ENCODE measurements at regions not wholly inside any gene's neighbourhood (a gene's known extent, or its start where the extent isn't known, plus 50 kb on each side); places are given as distances from the start of the nearest gene placed in this dataset.

- Mint-ChIP-seq H3K4me3 (no peak overlapping the region), H3K27ac (no peak overlapping the region), H3K27me3 (peaks cover 5 to 13% of the 10 kb centered on the region in 2 donors), H3K4me1 (ENCODE audit: low read depth in 2 of 2) (no peaks in the 10 kb centered on the region), H3K36me3 (ENCODE audit: insufficient read depth) (no peaks in the 10 kb centered on the region), H3K9me3 (no peaks in the 10 kb centered on the region)
- DNase-seq (no peak), ATAC-seq (replicated peaks) (no peak)
Measured at GRCh38 chr5:158538506-158539074, 561.1 kb downstream of the EBF1 start.

- Mint-ChIP-seq H3K36me3 (ENCODE audit: insufficient read depth) (no peaks in the 10 kb centered on the region), H3K4me1 (ENCODE audit: low read depth in 2 of 2) (no peaks in the 10 kb centered on the region), H3K27me3 (peaks cover 5 to 13% of the 10 kb centered on the region in 2 donors), H3K27ac (no peak overlapping the region), H3K9me3 (no peaks in the 10 kb centered on the region), H3K4me3 (no peak overlapping the region)
- ATAC-seq (replicated peaks) (no peak), DNase-seq (no peak)
Measured at GRCh38 chr5:158537366-158537765, 562.4 kb downstream of the EBF1 start.

GRCh38 chr5:158534203-158534602 lies 565.5 kb downstream of the EBF1 start:
- H3K4me3 Mint-ChIP-seq = no peak overlapping the region
- no peaks in the 10 kb centered on the region for H3K36me3 Mint-ChIP-seq (ENCODE audit: insufficient read depth)
- H3K4me1 Mint-ChIP-seq (ENCODE audit: low read depth in 2 of 2) = no peaks in the 10 kb centered on the region
- DNase-seq (no peak), ATAC-seq (replicated peaks) (no peak)
- H3K9me3 Mint-ChIP-seq = no peaks in the 10 kb centered on the region
- peaks cover 4 to 5% of the 10 kb centered on the region in 2 donors for H3K27me3 Mint-ChIP-seq
- H3K27ac Mint-ChIP-seq = no peak overlapping the region

GRCh38 chr5:158532739-158533138 lies 567.0 kb downstream of the EBF1 start:
- Mint-ChIP-seq H3K27me3 (peaks cover 0 to 1% of the 10 kb centered on the region in 2 donors), H3K4me1 (ENCODE audit: low read depth in 2 of 2) (no peaks in the 10 kb centered on the region), H3K27ac (no peak overlapping the region), H3K36me3 (ENCODE audit: insufficient read depth) (no peaks in the 10 kb centered on the region), H3K9me3 (peaks cover 0 to 1% of the 10 kb centered on the region in 2 donors), H3K4me3 (no peak overlapping the region)
- DNase-seq (no peak), ATAC-seq (replicated peaks) (no peak)

- Mint-ChIP-seq H3K4me3 (no peak overlapping the region), H3K36me3 (ENCODE audit: insufficient read depth) (no peaks in the 10 kb centered on the region), H3K27ac (no peak overlapping the region), H3K27me3 (no peaks in the 10 kb centered on the region), H3K4me1 (ENCODE audit: low read depth in 2 of 2) (no peaks in the 10 kb centered on the region), H3K9me3 (peaks cover 0 to 1% of the 10 kb centered on the region in 2 donors)
- no peak for DNase-seq
- no peak for ATAC-seq (replicated peaks)
Measured at GRCh38 chr5:158531860-158532259, 567.9 kb downstream of the EBF1 start.

- peaks cover 0 to 1% of the 10 kb centered on the region in 2 donors for H3K9me3 Mint-ChIP-seq
- DNase-seq = no peak
- H3K4me1 Mint-ChIP-seq (ENCODE audit: low read depth in 2 of 2) = no peaks in the 10 kb centered on the region
Measured at GRCh38 chr5:158530115-158530514, 569.6 kb downstream of the EBF1 start.

GRCh38 chr5:158529454-158529853 lies 570.3 kb downstream of the EBF1 start:
- no peak for ATAC-seq (replicated peaks)
- DNase-seq = no peak
- no peak overlapping the region for H3K4me3 Mint-ChIP-seq
- H3K27me3 Mint-ChIP-seq = no peaks in the 10 kb centered on the region
- H3K27ac Mint-ChIP-seq = no peak overlapping the region
- H3K4me1 Mint-ChIP-seq (ENCODE audit: low read depth in 2 of 2) = no peaks in the 10 kb centered on the region
- peaks cover 0 to 1% of the 10 kb centered on the region in 2 donors for H3K9me3 Mint-ChIP-seq
- H3K36me3 Mint-ChIP-seq (ENCODE audit: insufficient read depth) = no peaks in the 10 kb centered on the region

More at GRCh38 chr5:158530115-158530514, 569.6 kb downstream of the EBF1 start:
- Mint-ChIP-seq H3K27me3 (no peaks in the 10 kb centered on the region), H3K36me3 (ENCODE audit: insufficient read depth) (no peaks in the 10 kb centered on the region), H3K27ac (no peak overlapping the region), H3K4me3 (no peak overlapping the region)
- ATAC-seq (replicated peaks) = no peak

GRCh38 chr5:158525663-158526062 lies 574.1 kb downstream of the EBF1 start:
- no peak overlapping the region for H3K27ac Mint-ChIP-seq
- H3K27me3 Mint-ChIP-seq = no peaks in the 10 kb centered on the region
- H3K4me1 Mint-ChIP-seq (ENCODE audit: low read depth in 2 of 2) = no peaks in the 10 kb centered on the region
- H3K9me3 Mint-ChIP-seq = peaks cover 0 to 1% of the 10 kb centered on the region in 2 donors
- no peaks in the 10 kb centered on the region for H3K36me3 Mint-ChIP-seq (ENCODE audit: insufficient read depth)
- ATAC-seq (replicated peaks) (no peak), DNase-seq (no peak)
- H3K4me3 Mint-ChIP-seq = no peak overlapping the region

- DNase-seq = no peak
- no peaks in the 10 kb centered on the region for H3K27me3 Mint-ChIP-seq
- H3K27ac Mint-ChIP-seq = no peak overlapping the region
- ATAC-seq (replicated peaks) = no peak
- H3K4me1 Mint-ChIP-seq (ENCODE audit: low read depth in 2 of 2) = no peaks in the 10 kb centered on the region
- H3K36me3 Mint-ChIP-seq (ENCODE audit: insufficient read depth) = peaks cover 3% of the 10 kb centered on the region
- peaks cover 0 to 1% of the 10 kb centered on the region in 2 donors for H3K9me3 Mint-ChIP-seq
- no peak overlapping the region for H3K4me3 Mint-ChIP-seq
Measured at GRCh38 chr5:158524070-158524469, 575.6 kb downstream of the EBF1 start.

GRCh38 chr5:158522776-158523175 lies 576.9 kb downstream of the EBF1 start:
- ATAC-seq (replicated peaks) (no peak), DNase-seq (no peak)
- H3K27ac Mint-ChIP-seq = no peak overlapping the region
- peaks cover 3% of the 10 kb centered on the region for H3K36me3 Mint-ChIP-seq (ENCODE audit: insufficient read depth)
- H3K4me3 Mint-ChIP-seq = no peak overlapping the region
- H3K27me3 Mint-ChIP-seq = no peaks in the 10 kb centered on the region
- H3K4me1 Mint-ChIP-seq (ENCODE audit: low read depth in 2 of 2) = no peaks in the 10 kb centered on the region
- peaks cover 0 to under 1% of the 10 kb centered on the region in 2 donors for H3K9me3 Mint-ChIP-seq

- no peak for ATAC-seq (replicated peaks)
Measured at GRCh38 chr5:158521995-158522394, 577.7 kb downstream of the EBF1 start.

GRCh38 chr5:158519433-158520021 lies 580.2 kb downstream of the EBF1 start:
- no peaks in the 10 kb centered on the region for H3K27me3 Mint-ChIP-seq
- H3K27ac Mint-ChIP-seq = no peak overlapping the region

More at GRCh38 chr5:158521995-158522394, 577.7 kb downstream of the EBF1 start:
- Mint-ChIP-seq H3K9me3 (no peaks in the 10 kb centered on the region), H3K4me3 (no peak overlapping the region), H3K4me1 (ENCODE audit: low read depth in 2 of 2) (no peaks in the 10 kb centered on the region), H3K27me3 (no peaks in the 10 kb centered on the region), H3K36me3 (ENCODE audit: insufficient read depth) (peaks cover 3% of the 10 kb centered on the region), H3K27ac (no peak overlapping the region)
- no peak for DNase-seq

GRCh38 chr5:158516521-158516920 lies 583.2 kb downstream of the EBF1 start:
- no peak overlapping the region for H3K27ac Mint-ChIP-seq
- no peaks in the 10 kb centered on the region for H3K9me3 Mint-ChIP-seq
- no peaks in the 10 kb centered on the region for H3K27me3 Mint-ChIP-seq
- peaks cover 3% of the 10 kb centered on the region for H3K36me3 Mint-ChIP-seq (ENCODE audit: insufficient read depth)
- ATAC-seq (replicated peaks) (no peak), DNase-seq (no peak)
- no peaks in the 10 kb centered on the region for H3K4me1 Mint-ChIP-seq (ENCODE audit: low read depth in 2 of 2)
- H3K4me3 Mint-ChIP-seq = no peak overlapping the region

More at GRCh38 chr5:158519433-158520021, 580.2 kb downstream of the EBF1 start:
- Mint-ChIP-seq H3K36me3 (ENCODE audit: insufficient read depth) (peaks cover 3% of the 10 kb centered on the region), H3K4me1 (ENCODE audit: low read depth in 2 of 2) (no peaks in the 10 kb centered on the region), H3K4me3 (no peak overlapping the region), H3K9me3 (no peaks in the 10 kb centered on the region)
- no peak for DNase-seq
- no peak for ATAC-seq (replicated peaks)

- ATAC-seq (replicated peaks) (no peak), DNase-seq (no peak)
- no peaks in the 10 kb centered on the region for H3K4me1 Mint-ChIP-seq (ENCODE audit: low read depth in 2 of 2)
- no peak overlapping the region for H3K4me3 Mint-ChIP-seq
- H3K27ac Mint-ChIP-seq = no peak overlapping the region
- H3K36me3 Mint-ChIP-seq (ENCODE audit: insufficient read depth) = peaks cover 5% of the 10 kb centered on the region
- no peaks in the 10 kb centered on the region for H3K27me3 Mint-ChIP-seq
- no peaks in the 10 kb centered on the region for H3K9me3 Mint-ChIP-seq
Measured at GRCh38 chr5:158514986-158515359, 584.7 kb downstream of the EBF1 start.

Data from effector memory CD8-positive, alpha-beta T cell (primary cell).